Stimulated activated CD4-positive, alpha-beta T cell treated with anti-CD3 and anti-CD28 coated beads, Interleukin-4, amount 100 ng/mL, for 48 hours (primary cell): ENCODE measurements at regions not wholly inside any gene's neighbourhood (a gene's known extent, or its start where the extent isn't known, plus 50 kb on each side); places are given as distances from the start of the nearest gene placed in this dataset.
A peak's percentile ranks its signal among the peaks of the same experiment; 100 is the strongest.
"Not testable (repeated sequence)": the region's sequence is repeated elsewhere in the genome, so short reads cannot be mapped to it uniquely, and the experiment has no call there.

ENCODE experiments used
- DNase-seq, 2 donors: peaks; one replicate each; pipeline ENCODE4 v3.0.0-alpha.2; 2020; ENCODE audit warnings: low read depth in 2 of 2

DNA sequence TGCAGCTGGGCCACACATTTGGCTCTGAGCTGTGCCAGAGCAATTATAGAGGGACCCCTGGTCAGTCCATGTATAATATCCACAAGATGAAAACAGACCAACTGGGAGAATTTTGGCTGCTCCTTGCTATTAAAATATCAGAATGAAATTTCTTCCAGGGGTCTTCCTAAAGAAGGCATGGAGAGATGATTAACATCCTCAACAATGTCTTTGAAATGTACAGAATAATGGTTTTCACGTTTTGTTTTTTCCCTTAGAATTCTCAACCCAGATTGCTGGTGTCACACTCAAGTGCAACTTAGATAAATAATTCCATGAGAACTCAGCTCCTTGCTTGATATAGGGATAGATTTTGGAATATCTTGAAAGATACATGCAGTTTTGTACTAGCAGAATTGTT lies 148.3 kb upstream of the SLC24A2 start:
- DNase-seq = no peak

- DNase-seq = no peak
These were observed 147.8 kb upstream of the SLC24A2 start for GRCh38 chr9:19936598-19936997.

- DNase-seq = no peak
These were observed 146.6 kb upstream of the SLC24A2 start for GRCh38 chr9:19935422-19935821.

DNA sequence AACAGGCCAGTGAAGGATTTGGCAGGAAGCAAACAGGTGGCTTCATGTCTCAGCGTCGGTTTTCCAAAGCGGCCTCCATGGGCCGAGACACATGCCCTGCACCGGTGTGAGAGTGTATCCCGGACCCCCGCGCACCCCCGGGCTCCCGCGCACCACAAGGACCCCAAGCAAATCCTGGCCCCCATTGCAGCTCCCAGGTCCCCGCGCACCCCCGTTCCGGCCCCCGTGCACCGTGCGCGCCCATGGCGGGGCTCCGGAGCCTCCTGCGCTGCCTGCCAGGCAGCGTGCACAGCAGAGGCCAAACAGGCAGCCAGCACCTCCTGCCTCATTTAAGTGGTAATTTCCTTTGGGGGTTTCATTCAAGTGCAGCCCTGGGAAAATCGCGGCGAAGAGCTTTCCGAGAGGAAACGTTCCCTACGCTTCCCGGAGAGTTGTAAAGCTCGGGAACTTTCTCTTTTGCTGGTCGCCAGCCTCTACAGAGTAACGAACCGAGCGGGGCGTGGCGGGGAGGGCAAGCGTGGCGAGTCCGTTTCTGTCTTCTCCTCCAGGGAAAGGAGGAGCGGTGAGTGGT lies 145.5 kb upstream of the SLC24A2 start:
- DNase-seq = no peak

DNA sequence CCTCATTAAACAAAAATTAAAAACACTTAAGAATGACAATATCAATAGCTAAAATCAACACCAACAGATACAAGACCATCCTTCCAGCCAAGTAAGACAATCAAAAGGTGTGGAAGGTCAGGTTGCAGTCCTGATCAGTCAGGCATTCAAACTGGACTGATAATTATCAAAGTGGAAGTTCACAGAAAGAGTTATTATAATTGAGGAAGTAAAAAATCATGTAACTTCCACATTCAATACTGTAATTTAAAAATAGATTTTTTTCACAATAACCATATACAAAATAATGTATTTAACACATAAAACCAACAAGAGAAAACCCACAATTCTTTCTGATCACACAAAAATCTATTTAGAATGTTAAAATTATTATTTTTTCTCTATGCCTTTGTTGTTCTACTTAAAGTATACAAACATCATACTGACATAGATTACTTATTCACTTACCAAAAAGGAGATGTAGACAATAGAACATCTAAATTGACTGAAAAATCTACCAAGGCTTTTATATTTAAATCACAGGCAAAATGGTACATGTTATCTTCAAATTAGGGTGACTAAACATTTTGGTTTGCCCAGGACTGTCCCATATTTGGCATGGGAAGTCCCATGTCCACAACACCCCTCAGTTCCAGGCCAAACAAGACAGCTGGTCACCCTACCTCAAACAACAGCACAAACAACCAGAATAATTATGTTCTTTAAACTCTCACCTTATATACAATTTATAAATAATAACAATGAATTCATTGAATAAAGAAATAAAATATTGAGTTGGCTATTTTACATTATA lies 142.5 kb upstream of the SLC24A2 start:
- DNase-seq = no peak

GRCh38 chr9:19927560-19927959 lies 138.7 kb upstream of the SLC24A2 start:
- DNase-seq = no peak

DNA sequence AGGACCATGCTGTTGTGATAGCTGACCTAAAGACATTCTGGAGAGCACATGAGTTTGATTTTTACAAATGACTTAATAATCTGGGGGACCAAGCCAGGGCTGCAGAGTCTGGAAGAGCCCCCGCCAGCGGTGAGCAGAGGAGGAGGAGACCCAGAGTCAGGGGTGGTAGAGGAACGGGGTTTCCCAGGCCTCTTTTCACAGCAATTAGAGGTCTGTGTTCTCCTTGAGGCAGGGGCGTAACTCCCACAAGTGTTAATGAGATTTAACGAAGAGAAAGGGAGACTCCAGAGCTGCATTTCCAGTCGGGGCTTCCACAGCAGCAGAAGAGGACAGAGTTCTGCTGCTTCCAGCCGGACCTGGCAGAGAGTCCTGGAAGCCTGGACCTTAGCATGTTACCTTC lies 137.9 kb upstream of the SLC24A2 start:
- DNase-seq = no peak

GRCh38 chr9:19925674-19926503 lies 137.1 kb upstream of the SLC24A2 start:
- DNase-seq = peak; percentile 60 to 68

GRCh38 chr9:19924080-19924479 lies 135.2 kb upstream of the SLC24A2 start:
- no peak for DNase-seq

DNA sequence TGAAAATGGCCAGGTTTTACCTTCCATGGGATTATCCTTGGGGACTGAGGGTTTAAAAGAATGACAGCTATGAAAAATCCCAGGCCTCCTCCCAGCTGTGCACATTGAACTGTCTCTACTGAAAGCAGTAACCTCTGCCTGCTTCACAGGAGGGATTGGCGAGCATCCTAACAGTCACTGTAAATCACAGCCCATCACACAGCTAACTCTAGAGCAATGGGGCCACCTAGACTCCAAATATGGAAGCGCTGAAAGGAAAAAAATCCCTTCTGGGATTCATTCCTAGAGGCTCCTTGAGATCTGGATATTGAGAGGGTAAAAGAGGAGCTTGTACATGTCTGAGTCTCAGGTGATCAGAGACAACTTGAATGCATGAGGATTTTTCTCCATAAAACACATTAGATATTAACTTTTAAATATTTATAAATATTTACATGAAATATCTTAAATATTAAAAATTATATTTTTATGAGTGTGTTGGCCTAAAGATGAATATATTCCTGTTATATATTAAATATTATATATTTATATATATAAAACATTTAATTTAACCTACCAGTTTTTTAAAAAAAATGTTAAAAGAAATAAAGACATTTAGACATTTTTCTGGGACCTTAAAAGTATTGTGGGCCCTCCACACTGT lies 133.8 kb upstream of the SLC24A2 start:
- no peak for DNase-seq

GRCh38 chr9:19920401-19920800 lies 131.6 kb upstream of the SLC24A2 start:
- no peak for DNase-seq

- no peak for DNase-seq
These were observed 129.8 kb upstream of the SLC24A2 start for GRCh38 chr9:19918630-19919029.

DNA sequence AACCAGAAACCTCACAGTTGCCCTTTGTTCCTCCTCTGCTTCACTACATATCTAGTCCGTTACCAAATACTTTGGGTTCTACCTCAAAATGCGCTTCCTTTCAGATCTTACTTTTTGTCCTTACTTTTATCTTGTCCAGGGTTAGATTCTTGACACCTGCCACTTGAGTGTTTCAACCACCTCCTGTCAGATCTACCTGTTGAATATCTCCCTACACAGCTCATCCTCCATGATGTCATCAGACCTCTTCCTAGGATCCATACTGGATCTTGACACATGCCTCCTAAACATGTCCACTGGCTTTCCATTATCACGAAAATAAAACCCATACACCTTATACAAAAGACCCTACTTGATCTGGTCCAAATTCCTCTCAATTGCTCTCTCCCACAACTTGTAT lies 125.2 kb upstream of the SLC24A2 start:
- no peak for DNase-seq

DNA sequence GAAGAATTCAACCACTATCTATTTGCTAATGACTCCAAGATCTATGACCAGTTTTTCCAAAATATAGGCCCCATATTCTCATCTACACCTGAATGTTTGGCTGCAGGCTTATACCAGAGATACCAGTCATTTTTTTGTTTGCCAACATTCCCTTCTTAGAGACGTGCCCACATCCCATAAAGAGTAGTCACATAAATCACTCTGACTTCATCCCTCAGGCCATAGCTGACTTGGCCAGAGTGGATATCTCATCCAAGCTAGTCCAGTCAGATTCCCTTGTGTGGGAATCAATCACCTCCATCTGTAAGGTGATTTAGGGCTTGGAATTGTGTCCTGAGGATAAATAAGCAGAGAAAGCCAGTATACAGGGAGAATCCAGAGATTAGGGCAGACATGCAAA lies 124.3 kb upstream of the SLC24A2 start:
- no peak for DNase-seq

DNA sequence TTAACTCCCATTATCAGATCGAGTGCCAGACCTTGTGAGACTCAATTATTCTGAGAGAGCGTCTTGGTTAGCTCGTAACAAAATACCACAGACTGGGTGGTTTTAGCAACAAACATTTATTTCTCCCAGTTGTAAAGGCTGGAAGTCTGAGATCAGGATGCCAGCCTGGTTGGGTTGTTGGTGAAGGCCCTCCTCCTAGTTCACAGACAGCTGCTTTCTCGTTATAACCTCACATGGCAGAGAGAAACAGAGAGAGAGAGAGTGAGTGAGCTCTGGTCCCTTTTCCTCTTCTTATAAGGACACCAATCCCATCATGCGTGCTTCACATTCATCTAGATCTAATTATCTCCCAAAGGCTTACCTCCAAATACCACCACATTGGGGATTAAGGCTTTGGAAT lies 114.2 kb upstream of the SLC24A2 start:
- DNase-seq = no peak

GRCh38 chr9:19901586-19901985 lies 112.7 kb upstream of the SLC24A2 start:
- no peak for DNase-seq

DNA sequence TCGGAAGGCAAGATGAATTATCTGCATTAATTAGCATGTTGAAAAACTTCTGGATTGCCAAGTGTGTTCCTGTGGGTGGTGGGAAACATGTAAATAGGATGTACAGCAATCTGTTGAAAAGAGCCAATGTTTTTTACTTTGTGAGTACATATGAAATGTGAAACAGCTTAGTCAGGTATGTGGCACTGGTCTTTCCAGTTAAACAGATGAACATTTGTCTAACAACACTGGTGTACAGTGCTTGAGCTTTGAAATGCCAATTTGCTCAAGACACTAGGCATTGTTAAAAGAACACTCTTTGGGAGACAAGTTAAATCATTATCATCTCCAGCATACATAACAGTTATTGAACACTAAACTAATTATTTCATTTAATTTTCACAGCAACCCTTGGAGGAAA lies 107.3 kb upstream of the SLC24A2 start:
- no peak for DNase-seq

GRCh38 chr9:19895578-19895977 lies 106.7 kb upstream of the SLC24A2 start:
- DNase-seq = not testable (repeated sequence)

GRCh38 chr9:19895006-19895405 lies 106.2 kb upstream of the SLC24A2 start:
- DNase-seq = no peak

DNA sequence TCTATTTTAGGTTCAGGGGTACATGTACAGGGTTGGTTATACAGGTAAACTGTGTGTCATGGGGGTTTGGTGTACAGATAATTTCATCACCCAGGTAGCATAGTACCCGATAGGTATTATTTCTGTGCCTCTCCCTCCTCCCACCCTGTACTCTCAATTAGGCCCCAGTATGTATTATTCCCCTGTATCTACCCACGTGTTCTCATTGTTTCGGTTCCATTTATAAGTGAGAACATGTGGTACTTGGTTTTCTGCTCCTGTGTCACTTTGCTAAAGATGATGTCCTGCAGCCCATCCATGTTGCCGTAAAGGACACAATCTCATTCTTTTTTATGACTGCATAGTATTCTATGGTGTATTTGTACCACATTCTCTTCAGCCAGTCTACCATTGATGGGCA lies 96.8 kb upstream of the SLC24A2 start:
- DNase-seq = no peak

- no peak for DNase-seq
These were observed 90.2 kb upstream of the SLC24A2 start for GRCh38 chr9:19879062-19879461.

- DNase-seq = no peak
These were observed 87.9 kb upstream of the SLC24A2 start for GRCh38 chr9:19876569-19877316.
